Epithelial cell of proximal tubule (primary cell): ENCODE measurements at regions not wholly inside any gene's neighbourhood (a gene's known extent, or its start where the extent isn't known, plus 50 kb on each side); places are given as distances from the start of the nearest gene placed in this dataset.
A peak's percentile ranks its signal among the peaks of the same experiment; 100 is the strongest.

ENCODE experiments used
- DNase-seq: peaks from one replicate; pipeline ENCODE4 v3.0.0-alpha.2; 2011; ENCODE audit warnings: low read depth
- H3K4me3 ChIP-seq: 2 replicates; pipeline ENCODE4 v1.5.1; 2011; ENCODE audit warnings: low read depth, mild to moderate bottlenecking, low read length
- CTCF ChIP-seq: conservative IDR thresholded peaks from 2 replicates; pipeline ENCODE4 v1.5.1; 2012; ENCODE audit warnings: low read depth, mild to moderate bottlenecking, low read length

- TF ChIP-seq CTCF = no peak
- no peak for DNase-seq
- no peak overlapping the region for H3K4me3 ChIP-seq
Observed at GRCh38 chr18:24987303-24988252, 364.4 kb downstream of the ZNF521 start.

- TF ChIP-seq CTCF = no peak
- no peak for DNase-seq
- H3K4me3 ChIP-seq = no peak overlapping the region
Observed at GRCh38 chr18:24988253-24988840, 363.6 kb downstream of the ZNF521 start.

GRCh38 chr18:24989760-24990593 is 362.0 kb downstream of the ZNF521 start:
- DNase-seq = no peak
- peak; percentile 13 for TF ChIP-seq CTCF
- H3K4me3 ChIP-seq = no peak overlapping the region

- DNase-seq = no peak
- H3K4me3 ChIP-seq = no peak overlapping the region
- TF ChIP-seq CTCF = no peak
Observed at GRCh38 chr18:24990671-24991134, 361.3 kb downstream of the ZNF521 start.

- H3K4me3 ChIP-seq = no peak overlapping the region
- no peak for TF ChIP-seq CTCF
- no peak for DNase-seq
Observed at GRCh38 chr18:24991141-24992060, 360.6 kb downstream of the ZNF521 start.

- H3K4me3 ChIP-seq = no peak overlapping the region
- TF ChIP-seq CTCF = no peak
- no peak for DNase-seq
Observed at GRCh38 chr18:24992491-24992890, 359.5 kb downstream of the ZNF521 start.
